Epithelial cell of prostate (primary cell): ENCODE measurements at regions not wholly inside any gene's neighbourhood (a gene's known extent, or its start where the extent isn't known, plus 50 kb on each side); places are given as distances from the start of the nearest gene placed in this dataset.

Experiments
- DNase-seq: peaks from one replicate; pipeline ENCODE4 v3.0.0-alpha.2; 2011; ENCODE audit warnings: low read depth, low spot score
- H3K27ac ChIP-seq: fragments of 450-650 bp; 2 replicates; pipeline ENCODE4 v1.5.1; 2017; ENCODE audit warnings: mild to moderate bottlenecking

DNA sequence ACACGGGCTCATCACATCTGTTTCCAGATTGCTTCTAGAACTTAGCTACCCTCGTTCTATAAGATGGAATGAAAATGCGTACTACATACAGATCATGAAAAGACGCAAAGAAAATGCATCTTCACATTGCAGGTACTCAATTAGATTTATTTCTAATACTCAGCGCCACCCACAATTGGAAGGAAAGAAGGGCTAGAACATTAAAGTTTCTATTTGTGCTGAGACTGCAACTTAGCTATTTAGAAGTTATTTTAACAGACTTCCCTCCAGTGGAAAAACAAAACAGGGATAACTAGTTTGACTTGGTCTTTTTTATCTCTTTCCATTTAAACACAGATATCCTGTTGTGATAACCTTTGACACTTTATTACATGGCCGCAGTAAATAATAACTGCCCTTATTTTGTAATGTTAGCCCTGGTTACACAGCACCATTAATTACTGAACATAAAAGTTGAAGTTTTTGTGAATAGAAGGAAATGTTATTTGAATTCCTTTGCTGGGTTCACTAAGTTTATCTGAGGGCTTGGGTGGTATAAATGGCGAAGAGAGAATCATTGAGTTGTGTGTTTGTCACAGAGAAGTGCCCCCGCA, 86.9 kb upstream of the SLC25A26 start:
- DNase-seq: no peak
- peak overlapping the region; percentile 45 for H3K27ac ChIP-seq

GRCh38 chr3:66133050-66133757, 87.6 kb upstream of the SLC25A26 start:
- peak overlapping the region; percentile 45 for H3K27ac ChIP-seq
- DNase-seq: peak; percentile 34

GRCh38 chr3:66128623-66129022, 89.9 kb upstream of the MAGI1 start:
- DNase-seq: no peak
- H3K27ac ChIP-seq: no peak overlapping the region

DNA sequence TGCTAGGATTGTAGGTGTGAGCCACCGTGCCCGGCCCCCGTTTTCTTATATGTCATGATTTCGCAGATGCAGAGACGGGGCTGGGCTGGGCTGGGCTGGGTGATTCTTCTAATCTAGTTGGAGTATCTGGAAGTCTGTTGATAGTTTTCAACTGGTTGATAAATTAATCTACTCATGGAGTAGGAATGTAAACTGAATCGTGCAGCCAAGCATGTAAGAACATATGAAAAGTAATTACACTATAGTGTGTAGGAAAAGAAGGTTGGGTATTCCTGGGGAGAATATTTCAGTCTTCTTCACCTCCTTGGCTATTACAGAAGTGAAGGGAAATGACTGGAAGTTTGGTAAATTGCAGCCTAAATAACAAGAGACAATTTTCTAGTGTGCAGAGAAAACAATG, 82.6 kb upstream of the MAGI1 start:
- DNase-seq: no peak
- no peak overlapping the region for H3K27ac ChIP-seq

GRCh38 chr3:66115858-66116654, 77.3 kb upstream of the MAGI1 start:
- peak; percentile 59 for DNase-seq
- peak overlapping the region; percentile 60 for H3K27ac ChIP-seq

GRCh38 chr3:66113542-66113941, 74.8 kb upstream of the MAGI1 start:
- no peak overlapping the region for H3K27ac ChIP-seq
- no peak for DNase-seq

DNA sequence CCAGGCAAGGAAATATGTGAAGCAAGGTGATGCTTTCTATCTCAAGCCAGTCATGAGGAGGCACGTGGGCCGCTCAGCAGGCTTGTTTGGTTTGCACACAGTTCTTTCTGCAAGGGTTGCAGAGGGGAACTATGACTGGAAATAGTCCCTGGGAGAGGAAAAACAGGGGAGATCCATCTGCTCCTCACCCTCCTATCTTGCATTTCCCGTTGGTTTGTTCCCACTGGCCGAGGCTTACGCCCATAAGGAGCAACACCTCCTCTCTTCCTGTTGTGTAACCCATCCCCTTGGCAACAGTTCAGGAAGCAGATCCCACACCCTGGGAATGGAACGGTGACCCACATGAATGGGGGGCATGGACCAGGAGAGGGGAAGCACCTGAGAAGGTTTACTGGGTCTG, 72.1 kb upstream of the MAGI1 start:
- no peak for DNase-seq
- H3K27ac ChIP-seq: no peak overlapping the region

- no peak overlapping the region for H3K27ac ChIP-seq
- no peak for DNase-seq
These were observed 69.1 kb upstream of the MAGI1 start for GRCh38 chr3:66107855-66108254.

DNA sequence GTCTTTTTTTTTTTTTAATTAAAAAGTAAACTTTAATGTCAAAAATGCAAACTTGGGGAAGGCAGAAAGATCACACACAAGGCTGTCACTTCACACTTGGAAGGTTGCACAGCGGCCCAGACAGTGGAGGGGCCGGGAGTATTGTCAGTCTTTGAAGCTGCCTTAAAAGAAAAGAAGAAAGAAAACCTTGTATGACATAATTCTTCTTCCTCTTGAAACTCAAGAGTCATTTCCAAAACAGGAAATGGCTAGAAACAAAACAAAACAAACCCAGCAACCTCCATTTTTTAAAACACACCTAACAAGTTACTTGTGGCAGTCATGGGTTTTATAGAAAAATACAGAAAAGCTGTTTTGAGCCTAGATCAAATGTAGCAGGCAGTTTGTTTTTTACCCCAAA, 68.1 kb upstream of the MAGI1 start:
- DNase-seq: no peak
- no peak overlapping the region for H3K27ac ChIP-seq

DNA sequence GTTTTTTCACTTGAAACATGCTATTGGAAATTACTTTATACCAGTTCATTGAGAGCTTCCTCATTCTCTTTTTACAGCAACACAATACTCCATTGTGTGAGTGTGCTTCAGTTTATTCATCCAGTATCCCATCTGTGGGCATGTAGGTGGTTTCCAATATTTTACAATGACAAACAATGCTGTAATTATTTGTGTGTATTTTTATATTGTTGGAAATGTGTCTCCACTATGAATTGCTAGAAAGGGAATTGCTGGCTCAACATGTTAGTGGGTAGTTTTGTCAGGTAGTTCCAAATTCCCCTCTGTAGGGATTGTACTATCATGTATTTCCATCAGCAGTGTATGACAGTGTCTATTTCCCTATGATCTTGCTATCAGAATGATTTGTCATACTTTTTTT, 65.8 kb upstream of the MAGI1 start:
- DNase-seq: peak; percentile 5
- H3K27ac ChIP-seq: no peak overlapping the region

- DNase-seq: no peak
- no peak overlapping the region for H3K27ac ChIP-seq
These were observed 65.0 kb upstream of the MAGI1 start for GRCh38 chr3:66103729-66104128.

- H3K27ac ChIP-seq: no peak overlapping the region
- no peak for DNase-seq
These were observed 63.2 kb upstream of the MAGI1 start for GRCh38 chr3:66101901-66102300.

- DNase-seq: no peak
These were observed 60.9 kb upstream of the MAGI1 start for GRCh38 chr3:66099541-66100065.

DNA sequence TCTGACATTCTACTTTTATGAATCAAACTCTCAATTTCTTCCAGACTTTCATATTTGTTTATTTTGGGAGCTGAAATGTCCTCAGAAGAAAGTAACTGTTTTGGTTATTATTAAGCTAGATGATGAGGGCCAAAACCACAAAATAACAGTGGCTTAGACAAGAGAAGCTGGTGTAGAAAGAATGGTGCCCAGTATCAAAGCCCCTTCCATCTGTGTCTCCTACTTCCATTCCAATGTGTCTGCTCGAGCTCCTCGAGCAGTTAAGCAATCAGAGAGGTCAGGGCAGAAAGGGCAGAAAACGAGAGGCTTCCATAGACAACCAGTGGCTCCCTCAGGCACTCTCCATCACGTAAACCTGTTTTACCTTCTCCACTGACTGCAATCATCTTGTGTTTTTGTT, 59.7 kb upstream of the MAGI1 start:
- DNase-seq: no peak

More at GRCh38 chr3:66099541-66100065, 60.9 kb upstream of the MAGI1 start:
- no peak overlapping the region for H3K27ac ChIP-seq

DNA sequence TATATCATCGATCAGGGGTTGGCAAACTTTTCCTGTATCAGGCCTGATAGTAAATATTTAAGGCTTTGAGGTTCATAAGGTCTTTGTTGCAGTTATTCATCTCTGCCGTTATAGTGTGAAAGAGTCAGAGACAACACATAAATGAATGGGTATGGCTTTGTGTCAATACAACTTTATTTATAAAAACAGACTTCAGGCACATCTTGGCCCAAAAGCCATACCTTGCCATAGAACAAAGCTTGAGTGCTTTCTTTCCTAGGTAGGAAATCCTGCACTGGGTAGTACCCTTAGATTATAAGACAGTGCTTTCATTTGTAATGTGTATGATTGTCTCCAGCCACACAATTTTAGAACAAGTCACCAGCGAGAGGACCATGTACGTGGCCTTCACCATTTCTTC, 58.9 kb upstream of the MAGI1 start:
- no peak for DNase-seq
- no peak overlapping the region for H3K27ac ChIP-seq

More for the DNA sequence above, 59.7 kb upstream of the MAGI1 start:
- H3K27ac ChIP-seq: no peak overlapping the region

- DNase-seq: no peak
- H3K27ac ChIP-seq: no peak overlapping the region
These were observed 56.7 kb upstream of the MAGI1 start for GRCh38 chr3:66095295-66096001.

- DNase-seq: no peak
- H3K27ac ChIP-seq: no peak overlapping the region
These were observed 55.3 kb upstream of the MAGI1 start for GRCh38 chr3:66093981-66094380.

GRCh38 chr3:66092175-66092995, 53.7 kb upstream of the MAGI1 start:
- H3K27ac ChIP-seq: no peak overlapping the region
- DNase-seq: no peak
